Caco-2 (cell line): ENCODE measurements at regions not wholly inside any gene's neighbourhood (a gene's known extent, or its start where the extent isn't known, plus 50 kb on each side); places are given as distances from the start of the nearest gene placed in this dataset.

Experiments
- BruUV-seq: library from RNA; stranded (reverse); fragments of 400-500 nt; replicated peaks from 2 replicates; lab custom pipeline; 2021; lab: Mats Ljungman, UMichigan
- CTCF ChIA-PET: fragments of 300-600 bp; sonication (Branson Sonifier 250); formaldehyde crosslinking; loops from one replicate; lab custom pipeline; 2022; ENCODE audit warnings: antibody characterized with exemption; lab: Charles Lee
- POLR2A ChIA-PET: fragments of 300-600 bp; sonication (Branson Sonifier 250); formaldehyde crosslinking; loops from one replicate; lab custom pipeline; 2022; ENCODE audit warnings: antibody characterized with exemption; lab: Charles Lee
- DNase-seq, 2 experiments: peaks; one replicate each; pipeline versions ENCODE4 v3.0.0 to v3.0.0-alpha.2; 2020 to 2022
- H3K27me3 ChIP-seq: replicated peaks from 2 replicates; pipeline ENCODE4 v1.6.0; 2011; ENCODE audit warnings: low read length; ENCODE audit not compliant: control insufficient read depth, insufficient read depth
- H3K36me3 ChIP-seq: 2 replicates; pipeline ENCODE4 v1.5.1; 2011; ENCODE audit warnings: low read length; ENCODE audit not compliant: control insufficient read depth, insufficient read depth
- H3K4me1 ChIP-seq: fragments of 250-450 bp; sonication (Bioruptor Pico); 2 replicates; pipeline ENCODE4 v1.5.1; 2020; ENCODE audit warnings: mild to moderate bottlenecking
- H3K4me3 ChIP-seq: 2 replicates; pipeline ENCODE4 v1.5.1; 2011; ENCODE audit warnings: low read depth, mild to moderate bottlenecking, control low read depth, low read length
- H3K9me3 ChIP-seq: fragments of 250-450 bp; sonication (Bioruptor Pico); 2 replicates; pipeline ENCODE4 v1.5.1; 2020; ENCODE audit warnings: mild to moderate bottlenecking, moderate library complexity
- H3K27ac Mint-ChIP-seq: one replicate; pipeline ENCODE4 v1.8.0; 2022; ENCODE audit warnings: mixed read lengths; ENCODE audit not compliant: unreplicated experiment
- H3K27me3 Mint-ChIP-seq: one replicate; pipeline ENCODE4 v1.8.0; 2022; ENCODE audit warnings: mixed read lengths; ENCODE audit not compliant: insufficient read depth, unreplicated experiment
- H3K36me3 Mint-ChIP-seq: one replicate; pipeline ENCODE4 v1.8.0; 2022; ENCODE audit warnings: mild to moderate bottlenecking, mixed read lengths; ENCODE audit not compliant: insufficient read depth, unreplicated experiment
- H3K4me1 Mint-ChIP-seq: one replicate; pipeline ENCODE4 v1.8.0; 2022; ENCODE audit warnings: low read depth, mixed read lengths; ENCODE audit not compliant: unreplicated experiment
- H3K4me3 Mint-ChIP-seq: one replicate; pipeline ENCODE4 v1.8.0; 2022; ENCODE audit warnings: mild to moderate bottlenecking, moderate library complexity, mixed read lengths; ENCODE audit not compliant: unreplicated experiment
- H3K9me3 Mint-ChIP-seq: one replicate; pipeline ENCODE4 v1.8.0; 2022; ENCODE audit warnings: mixed read lengths; ENCODE audit not compliant: unreplicated experiment
- CTCF ChIP-seq, 2 experiments: fragments of 200-600 bp in 1 of 2; IDR thresholded peaks; 1 replicate in 1 of 2; 2 replicates in 1 of 2; pipeline versions ENCODE4 v1.5.1 to v1.8.0; 2011 to 2022; ENCODE audit warnings: antibody characterized with exemption in 1 of 2, control low read depth in 1 of 2, inconsistent platforms in 1 of 2, low read depth in 1 of 2, low read length in 1 of 2, mild to moderate bottlenecking in 1 of 2, moderate library complexity in 1 of 2; ENCODE audit not compliant: insufficient read depth in 1 of 2, severe bottlenecking in 1 of 2, unreplicated experiment in 1 of 2
- intact Hi-C: fragments of 100-400 bp; cut with micrococcal nuclease; formaldehyde crosslinking; loops from one replicate; pipeline ENCODE4 v1.10.0; 2022; ENCODE audit not compliant: unreplicated experiment

- H3K36me3 ChIP-seq = no peaks in the 10 kb centered on the region
- no peak overlapping the region for H3K4me3 Mint-ChIP-seq
- ChIA-PET CTCF (no interaction called here), POLR2A (no interaction called here)
- no peaks in the 10 kb centered on the region for H3K9me3 Mint-ChIP-seq
- TF ChIP-seq CTCF (IDR thresholded peaks at IDR 0.05; ENCODE audit: insufficient read depth in 1 of 2, low read depth in 1 of 2, low read length in 1 of 2, severe bottlenecking in 1 of 2, unreplicated experiment in 1 of 2) = no peak
- no peaks in the 10 kb centered on the region for H3K4me1 Mint-ChIP-seq
- no TSS peak for BruUV-seq
- DNase-seq = no peak
- H3K4me1 ChIP-seq = no peaks in the 10 kb centered on the region
- H3K27ac Mint-ChIP-seq = no peak overlapping the region
- H3K27me3 Mint-ChIP-seq = peaks cover 11% of the 10 kb centered on the region
- H3K27me3 ChIP-seq = no peaks in the 10 kb centered on the region
- H3K36me3 Mint-ChIP-seq = no peaks in the 10 kb centered on the region
- intact Hi-C loops = no loop called here
- H3K4me3 ChIP-seq = no peak overlapping the region
- H3K9me3 ChIP-seq = no peaks in the 10 kb centered on the region
These were observed 637.8 kb upstream of the ADGRL3 start for GRCh38 chr4:60562334-60562733.

- Histone ChIP-seq H3K9me3 (no peaks in the 10 kb centered on the region), H3K4me3 (no peak overlapping the region), H3K4me1 (no peaks in the 10 kb centered on the region), H3K27me3 (no peaks in the 10 kb centered on the region), H3K36me3 (no peaks in the 10 kb centered on the region)
- H3K4me3 Mint-ChIP-seq = no peak overlapping the region
- ChIA-PET CTCF (no interaction called here), POLR2A (no interaction called here)
- no peaks in the 10 kb centered on the region for H3K9me3 Mint-ChIP-seq
- intact Hi-C loops = no loop called here
- TF ChIP-seq CTCF (IDR thresholded peaks at IDR 0.05; ENCODE audit: insufficient read depth in 1 of 2, low read depth in 1 of 2, low read length in 1 of 2, severe bottlenecking in 1 of 2, unreplicated experiment in 1 of 2) = no peak
- BruUV-seq = no TSS peak
- H3K27ac Mint-ChIP-seq = no peak overlapping the region
- H3K4me1 Mint-ChIP-seq = no peaks in the 10 kb centered on the region
- H3K27me3 Mint-ChIP-seq = peaks cover 11% of the 10 kb centered on the region
- no peak for DNase-seq
- H3K36me3 Mint-ChIP-seq = peaks cover 4% of the 10 kb centered on the region
These were observed 634.6 kb upstream of the ADGRL3 start for GRCh38 chr4:60565558-60565957.

- H3K27me3 Mint-ChIP-seq = no peaks in the 10 kb centered on the region
- no peaks in the 10 kb centered on the region for H3K9me3 ChIP-seq
- H3K4me3 ChIP-seq = no peak overlapping the region
- no peaks in the 10 kb centered on the region for H3K9me3 Mint-ChIP-seq
- no peak overlapping the region for H3K4me3 Mint-ChIP-seq
- ChIA-PET CTCF (no interaction called here), POLR2A (no interaction called here)
- no peaks in the 10 kb centered on the region for H3K36me3 ChIP-seq
- H3K4me1 Mint-ChIP-seq = no peaks in the 10 kb centered on the region
- no peaks in the 10 kb centered on the region for H3K4me1 ChIP-seq
- H3K36me3 Mint-ChIP-seq = no peaks in the 10 kb centered on the region
- DNase-seq = no peak
- no peaks in the 10 kb centered on the region for H3K27me3 ChIP-seq
- intact Hi-C loops = no loop called here
- TF ChIP-seq CTCF (IDR thresholded peaks at IDR 0.05; ENCODE audit: insufficient read depth in 1 of 2, low read depth in 1 of 2, low read length in 1 of 2, severe bottlenecking in 1 of 2, unreplicated experiment in 1 of 2) = no peak
- BruUV-seq = no TSS peak
- H3K27ac Mint-ChIP-seq = no peak overlapping the region
These were observed 624.8 kb upstream of the ADGRL3 start for GRCh38 chr4:60575336-60575735.
